ENCODE measurements at regions not wholly inside any gene's neighbourhood (a gene's known extent, or its start where the extent isn't known, plus 50 kb on each side); places are given as distances from the start of the nearest gene placed in this dataset.
"Not testable (repeated sequence)": the region's sequence is repeated elsewhere in the genome, so short reads cannot be mapped to it uniquely, and the experiment has no call there.

DNA sequence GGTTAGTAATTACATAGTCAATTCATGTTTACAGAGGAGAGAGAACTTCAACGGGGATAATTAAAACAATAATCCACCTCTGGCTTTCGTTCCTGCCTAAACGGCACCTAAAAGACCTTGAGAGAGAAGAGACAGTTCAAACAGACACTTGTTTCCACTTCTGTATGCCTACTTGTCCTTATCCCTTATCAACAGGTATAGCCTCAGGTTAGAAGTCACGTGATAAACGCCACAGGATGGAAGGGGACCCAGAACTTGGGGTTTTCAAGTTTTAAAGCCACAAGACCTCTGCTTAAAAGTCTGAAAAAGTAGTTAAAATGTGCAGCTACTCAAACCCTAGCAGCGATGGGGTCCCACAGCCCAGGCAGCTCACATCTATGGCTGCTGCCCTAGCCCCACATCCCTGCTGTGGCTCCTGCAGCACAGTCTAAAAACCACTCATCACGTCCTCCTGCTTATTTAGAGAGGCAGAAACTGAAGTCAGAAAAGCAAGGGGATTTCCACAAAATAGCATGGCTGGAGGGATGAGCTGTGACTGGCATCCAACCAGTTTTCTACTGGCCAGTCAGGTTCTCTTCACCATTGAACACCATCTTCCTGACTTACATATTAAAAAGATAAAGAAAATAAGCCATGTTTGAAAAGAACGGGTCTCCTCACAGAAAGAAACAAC lies 51.2 kb upstream of the SEC16B start:
- DNase-seq (ENCODE audit: low spot score): no peak

DNA sequence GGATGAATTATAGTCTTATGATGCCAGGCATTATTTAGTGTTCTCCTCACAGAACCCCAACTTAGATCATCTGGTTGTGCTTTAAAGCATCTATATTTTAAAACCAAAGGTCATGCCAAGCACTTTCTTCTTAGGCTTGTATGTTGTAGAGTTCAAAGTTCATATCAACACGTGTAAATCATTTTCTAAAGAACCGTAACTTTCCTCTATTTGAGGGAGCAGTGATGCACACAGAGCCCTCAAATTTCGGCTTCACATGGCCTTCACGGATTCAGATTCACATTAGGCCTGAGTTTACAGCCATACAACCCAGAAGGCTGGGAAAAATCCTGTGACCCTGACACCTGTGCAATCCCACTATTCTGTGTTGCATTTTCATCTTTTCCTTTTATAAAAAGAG lies 52.1 kb upstream of the SEC16B start:
- no peak for DNase-seq (ENCODE audit: low spot score)

DNA sequence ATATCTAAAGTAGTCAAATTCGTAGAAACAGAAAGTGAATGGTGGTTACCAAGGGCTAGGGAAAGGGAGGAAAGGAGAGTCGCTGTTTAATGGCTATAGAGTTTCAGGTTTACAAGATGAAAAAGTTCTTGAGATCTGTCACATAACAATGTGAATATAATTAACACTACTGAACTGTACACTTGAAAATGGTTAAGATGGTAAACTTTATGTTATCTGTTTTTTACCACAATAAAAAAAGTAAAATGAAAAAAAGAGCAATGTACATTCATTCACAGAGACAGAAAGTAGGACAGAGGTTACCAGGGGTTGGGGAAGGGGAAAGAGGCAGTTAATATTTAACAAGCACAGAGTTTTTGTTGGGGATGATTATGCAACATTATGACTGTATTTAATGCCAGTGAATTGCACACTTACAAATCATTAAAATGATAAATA lies 53.3 kb upstream of the SEC16B start:
- DNase-seq (ENCODE audit: low spot score): no peak

DNA sequence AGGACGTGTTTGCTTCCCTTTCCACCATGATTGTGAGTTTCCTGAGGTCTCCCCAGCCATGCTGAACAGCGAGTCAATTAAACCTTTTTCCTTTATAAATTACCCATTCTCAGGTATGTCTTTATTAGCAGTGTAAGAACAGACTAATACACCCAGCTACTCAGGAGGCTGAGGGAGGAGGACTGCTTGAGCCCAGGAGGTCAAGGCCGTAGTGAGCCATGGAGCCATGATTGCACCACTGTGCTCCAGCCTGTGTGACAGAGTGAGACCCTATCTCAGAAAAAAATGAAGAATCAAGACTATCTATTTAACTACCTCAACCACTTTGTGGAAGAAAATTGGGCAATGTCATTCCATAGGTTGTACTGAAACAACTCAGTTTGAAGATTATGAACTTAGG lies 54.6 kb upstream of the SEC16B start:
- DNase-seq (ENCODE audit: low spot score): no peak

DNA sequence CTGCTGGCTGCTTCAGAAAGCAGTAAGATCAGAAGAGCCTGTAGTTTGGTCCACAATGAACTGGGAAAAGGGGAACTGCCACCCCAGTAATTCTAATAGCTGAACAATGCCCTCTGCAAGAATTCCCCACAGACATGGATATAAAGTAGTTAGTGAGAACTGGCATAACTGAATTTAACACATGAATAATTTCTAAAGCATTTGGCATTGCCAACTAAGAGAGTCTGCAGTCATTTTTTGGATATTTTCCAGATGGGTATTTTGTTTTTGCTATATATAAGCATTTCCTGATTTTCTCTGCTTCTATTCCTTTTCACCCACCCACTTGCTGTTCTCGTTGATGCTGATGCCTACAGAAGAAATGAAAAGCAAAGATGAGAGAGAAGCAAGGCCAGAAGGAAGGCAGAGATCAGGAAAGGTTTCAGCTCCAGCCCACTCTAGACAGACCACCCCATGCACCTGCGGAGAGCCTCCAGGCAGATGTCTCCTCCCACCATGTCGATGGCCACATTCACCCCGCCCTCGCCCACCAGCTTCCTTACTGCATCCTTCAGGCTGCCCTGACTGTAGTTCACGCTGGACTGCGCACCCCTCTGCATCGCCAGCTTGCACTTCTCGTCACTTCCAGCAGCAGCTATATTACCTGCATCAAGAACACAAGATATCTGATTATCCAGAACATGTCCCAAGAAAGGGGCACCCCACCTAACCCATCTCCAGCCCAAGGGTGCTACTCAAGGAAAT lies 55.9 kb upstream of the SEC16B start:
- DNase-seq (ENCODE audit: low spot score): no peak

DNA sequence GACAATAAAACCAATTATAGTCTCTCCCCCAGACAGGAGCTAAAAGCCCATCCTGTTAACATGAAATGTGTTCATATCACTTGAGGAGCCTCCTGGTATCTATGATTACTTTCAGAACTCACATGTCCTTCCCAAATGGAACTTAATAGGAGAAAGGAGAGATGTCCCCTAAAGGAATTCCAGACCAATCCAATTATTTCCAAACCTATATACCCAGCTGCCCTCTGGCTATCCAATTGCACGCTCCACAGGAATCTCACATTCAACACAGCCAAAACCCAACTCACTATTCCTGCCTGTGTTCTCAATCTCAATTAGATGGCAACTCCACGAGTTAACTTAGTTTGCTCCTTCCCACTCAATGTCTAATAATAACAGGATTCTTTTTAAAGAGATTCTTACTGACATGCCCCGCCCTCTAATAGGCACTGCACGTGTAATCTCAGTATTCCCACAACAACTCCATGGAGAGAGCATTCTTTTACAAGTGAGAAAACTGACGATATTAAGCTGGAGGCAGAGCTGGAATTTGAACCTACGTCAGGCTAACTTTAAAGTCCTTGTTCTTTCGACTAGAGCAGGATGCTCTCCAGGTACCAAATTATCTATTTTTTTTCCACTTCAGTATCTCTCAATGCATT lies 59.1 kb upstream of the SEC16B start:
- no peak for DNase-seq (ENCODE audit: low spot score)

GRCh38 chr1:178030467-178030866 lies 60.6 kb upstream of the SEC16B start:
- DNase-seq (ENCODE audit: low spot score): no peak

DNA sequence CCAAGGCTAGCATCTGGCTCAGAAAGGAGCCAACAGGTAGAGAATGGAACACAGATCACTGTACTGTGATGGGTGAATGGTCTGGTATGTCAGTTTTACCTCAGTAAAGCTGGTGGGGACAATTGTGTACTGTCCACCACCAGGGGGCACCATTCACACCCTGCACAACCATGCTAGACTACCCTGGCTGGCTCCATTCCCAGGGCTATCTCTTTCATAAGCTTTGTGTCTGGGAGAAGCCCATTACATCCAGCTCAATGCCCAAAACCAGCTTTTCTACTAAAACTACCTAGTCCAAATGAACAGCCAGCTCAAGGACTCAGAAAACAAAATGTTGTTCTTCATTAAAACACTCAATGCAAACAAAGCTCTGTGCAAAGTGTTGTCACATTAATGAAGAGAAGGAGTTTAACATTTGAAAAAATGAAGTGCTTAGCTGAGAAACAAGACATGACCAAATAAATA lies 62.0 kb upstream of the RASAL2 start:
- peak; percentile 1 for DNase-seq (ENCODE audit: low spot score)

- DNase-seq (ENCODE audit: low spot score): no peak
These were observed 60.9 kb upstream of the RASAL2 start for GRCh38 chr1:178033019-178033418.

- DNase-seq (ENCODE audit: low spot score): no peak
These were observed 59.2 kb upstream of the RASAL2 start for GRCh38 chr1:178034676-178035075.

GRCh38 chr1:178036090-178036489 lies 57.8 kb upstream of the RASAL2 start:
- DNase-seq (ENCODE audit: low spot score): no peak

- DNase-seq (ENCODE audit: low spot score): no peak
These were observed 56.2 kb upstream of the RASAL2 start for GRCh38 chr1:178037510-178038253.

GRCh38 chr1:178038372-178038771 lies 55.5 kb upstream of the RASAL2 start:
- DNase-seq (ENCODE audit: low spot score): no peak

DNA sequence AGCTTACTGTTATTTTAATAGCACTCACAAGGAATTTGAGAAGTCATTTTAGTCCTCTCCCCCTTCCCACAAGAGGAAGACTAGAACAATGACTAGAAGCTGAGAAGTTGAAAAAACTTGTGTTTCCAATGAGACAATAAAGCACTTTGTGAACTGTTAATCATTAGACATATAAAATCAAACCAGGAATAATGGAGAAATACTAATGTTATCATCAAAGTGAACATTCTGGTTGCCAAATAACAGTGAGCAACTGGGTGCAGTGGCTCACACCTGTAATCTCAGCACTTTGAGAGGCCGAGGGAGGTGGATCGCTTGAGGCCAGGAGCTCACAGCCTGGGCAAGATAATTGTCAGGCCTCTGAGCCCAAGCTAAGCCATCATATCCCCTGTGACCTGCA lies 54.0 kb upstream of the RASAL2 start:
- no peak for DNase-seq (ENCODE audit: low spot score)

GRCh38 chr1:178043940-178044339 lies 50.0 kb upstream of the RASAL2 start:
- not testable (repeated sequence) for DNase-seq (ENCODE audit: low spot score)

All from CD4-positive, alpha-beta T cell treated with Interleukin-15 for 4 hours (primary cell).